ENCODE measurements at regions not wholly inside any gene's neighbourhood (a gene's known extent, or its start where the extent isn't known, plus 50 kb on each side); places are given as distances from the start of the nearest gene placed in this dataset.

DNA sequence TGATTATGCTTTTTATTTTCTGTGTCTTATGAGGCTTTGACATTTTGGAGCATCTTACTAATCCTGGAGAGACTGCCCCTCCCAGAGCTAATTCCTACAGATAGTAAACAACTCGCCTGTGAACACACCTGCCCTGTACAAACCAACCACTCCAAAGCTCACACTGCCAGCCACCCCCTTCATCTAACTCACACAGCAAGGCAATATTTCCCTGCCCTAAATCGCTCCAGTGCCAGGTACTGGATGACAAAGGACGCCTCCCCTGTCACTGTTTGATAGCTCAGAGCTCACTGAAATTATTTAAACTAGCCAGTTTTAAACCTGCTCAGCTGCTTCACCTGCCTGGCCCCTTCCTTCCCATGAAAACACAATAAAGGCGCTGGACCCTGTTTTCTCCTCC, 535.1 kb upstream of the CELF2 start:
- H3K4me1 ChIP-seq (ENCODE audit: control insufficient read depth, insufficient read depth, low read length) = no peaks in the 10 kb centered on the region
- H3K36me3 ChIP-seq (ENCODE audit: control insufficient read depth in 2 of 2, insufficient read depth in 2 of 2, low read length in 1 of 2) = no peaks in the 10 kb centered on the region
- RAD21 ChIA-PET (ENCODE audit: unreplicated experiment) = no interaction called here
- no peaks in the 10 kb centered on the region for H3K27me3 ChIP-seq (replicated peaks in 1 of 2; ENCODE audit: control insufficient read depth in 2 of 2, insufficient read depth in 2 of 2, low read length in 1 of 2)
- no peak for DNase-seq (ENCODE audit: low read depth, low spot score)
- H3K9ac ChIP-seq (ENCODE audit: control insufficient read depth, insufficient read depth, low read length) = no peak overlapping the region
- WGBS (ENCODE audit: insufficient coverage, insufficient replicate concordance, low lambda C conversion rate, missing lambda C conversion rate) = 13% methylated on average over 4 of the region's 4 CpGs
- in situ Hi-C loops (cut with MboI) = no loop called here
- BruUV-seq (replicated peaks) = no TSS peak
- no peak overlapping the region for H2AFZ ChIP-seq (ENCODE audit: control insufficient read depth, low read depth, low read length)
- H3K27ac ChIP-seq (ENCODE audit: control insufficient read depth, insufficient read depth) = no peak overlapping the region
- POLR2A ChIA-PET = no interaction called here
- no peak for FAIRE-seq
- SMC1A ChIA-PET (ENCODE audit: uncharacterized antibody, unreplicated experiment) = no interaction called here
- CTCF ChIA-PET = no interaction called here
- no peaks in the 10 kb centered on the region for H3K9me3 ChIP-seq (replicated peaks; ENCODE audit: control insufficient read depth, insufficient read depth, low read length)
- H3K79me2 ChIP-seq (ENCODE audit: control insufficient read depth, insufficient read depth, low read length) = no peaks in the 10 kb centered on the region
- H3K4me3 ChIP-seq = no peak overlapping the region
- H3K4me2 ChIP-seq (ENCODE audit: control insufficient read depth, insufficient read depth) = no peak overlapping the region
- ATAC-seq = no peak
- no peaks in the 10 kb centered on the region for H4K20me1 ChIP-seq (ENCODE audit: control insufficient read depth, insufficient read depth)
- intact Hi-C loops (cut with micrococcal nuclease; ENCODE audit: unreplicated experiment) = no loop called here
- TF ChIP-seq PRDM15 (CRISPR knock-in tag; IDR thresholded peaks at IDR 0.05) = no peak
- TF ChIP-seq MLLT1 (IDR thresholded peaks at IDR 0.05) = no peak
- no peak for TF ChIP-seq ZZZ3 (IDR thresholded peaks at IDR 0.05; ENCODE audit: control insufficient read depth, insufficient read length, low read depth)
- TF ChIP-seq ZNF687 (IDR thresholded peaks at IDR 0.05) = no peak
- TF ChIP-seq, protein P1, sequence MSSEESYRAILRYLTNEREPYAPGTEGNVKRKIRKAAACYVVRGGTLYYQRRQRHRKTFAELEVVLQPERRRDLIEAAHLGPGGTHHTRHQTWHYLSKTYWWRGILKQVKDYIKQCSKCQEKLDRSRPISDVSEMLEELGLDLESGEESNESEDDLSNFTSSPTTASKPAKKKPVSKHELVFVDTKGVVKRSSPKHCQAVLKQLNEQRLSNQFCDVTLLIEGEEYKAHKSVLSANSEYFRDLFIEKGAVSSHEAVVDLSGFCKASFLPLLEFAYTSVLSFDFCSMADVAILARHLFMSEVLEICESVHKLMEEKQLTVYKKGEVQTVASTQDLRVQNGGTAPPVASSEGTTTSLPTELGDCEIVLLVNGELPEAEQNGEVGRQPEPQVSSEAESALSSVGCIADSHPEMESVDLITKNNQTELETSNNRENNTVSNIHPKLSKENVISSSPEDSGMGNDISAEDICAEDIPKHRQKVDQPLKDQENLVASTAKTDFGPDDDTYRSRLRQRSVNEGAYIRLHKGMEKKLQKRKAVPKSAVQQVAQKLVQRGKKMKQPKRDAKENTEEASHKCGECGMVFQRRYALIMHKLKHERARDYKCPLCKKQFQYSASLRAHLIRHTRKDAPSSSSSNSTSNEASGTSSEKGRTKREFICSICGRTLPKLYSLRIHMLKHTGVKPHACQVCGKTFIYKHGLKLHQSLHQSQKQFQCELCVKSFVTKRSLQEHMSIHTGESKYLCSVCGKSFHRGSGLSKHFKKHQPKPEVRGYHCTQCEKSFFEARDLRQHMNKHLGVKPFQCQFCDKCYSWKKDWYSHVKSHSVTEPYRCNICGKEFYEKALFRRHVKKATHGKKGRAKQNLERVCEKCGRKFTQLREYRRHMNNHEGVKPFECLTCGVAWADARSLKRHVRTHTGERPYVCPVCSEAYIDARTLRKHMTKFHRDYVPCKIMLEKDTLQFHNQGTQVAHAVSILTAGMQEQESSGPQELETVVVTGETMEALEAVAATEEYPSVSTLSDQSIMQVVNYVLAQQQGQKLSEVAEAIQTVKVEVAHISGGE (CRISPR knock-in tag; IDR thresholded peaks at IDR 0.05) = no peak
- no peak for TF ChIP-seq RUNX3 (IDR thresholded peaks at IDR 0.05; ENCODE audit: low read length)
- no peak for TF ChIP-seq SREBF2 (IDR thresholded peaks at IDR 0.05; ENCODE audit: low read length)
- no peak for TF ChIP-seq FOXM1 (IDR thresholded peaks at IDR 0.05; ENCODE audit: low read depth, low read length)
- TF ChIP-seq EED (IDR thresholded peaks at IDR 0.05; ENCODE audit: low read depth) = no peak
- no peak for TF ChIP-seq CTCF (IDR thresholded peaks at IDR 0.05 in 2 of 3, conservative IDR thresholded peaks at IDR 0.05 in 1 of 3; ENCODE audit: control insufficient read depth in 2 of 3, extremely low read depth in 1 of 3, insufficient read depth in 1 of 3, low read depth in 3 of 3, low read length in 3 of 3)
